Caco-2 (cell line): ENCODE measurements at regions not wholly inside any gene's neighbourhood (a gene's known extent, or its start where the extent isn't known, plus 50 kb on each side); places are given as distances from the start of the nearest gene placed in this dataset.

ENCODE experiments used
- BruUV-seq: library from RNA; stranded (reverse); fragments of 400-500 nt; replicated peaks from 2 replicates; lab custom pipeline; 2021; lab: Mats Ljungman, UMichigan
- CTCF ChIA-PET: fragments of 300-600 bp; sonication (Branson Sonifier 250); formaldehyde crosslinking; loops from one replicate; lab custom pipeline; 2022; ENCODE audit warnings: antibody characterized with exemption; lab: Charles Lee
- POLR2A ChIA-PET: fragments of 300-600 bp; sonication (Branson Sonifier 250); formaldehyde crosslinking; loops from one replicate; lab custom pipeline; 2022; ENCODE audit warnings: antibody characterized with exemption; lab: Charles Lee
- DNase-seq, 2 experiments: peaks; one replicate each; pipeline versions ENCODE4 v3.0.0 to v3.0.0-alpha.2; 2020 to 2022
- H3K27me3 ChIP-seq: replicated peaks from 2 replicates; pipeline ENCODE4 v1.6.0; 2011; ENCODE audit warnings: low read length; ENCODE audit not compliant: control insufficient read depth, insufficient read depth
- H3K36me3 ChIP-seq: 2 replicates; pipeline ENCODE4 v1.5.1; 2011; ENCODE audit warnings: low read length; ENCODE audit not compliant: control insufficient read depth, insufficient read depth
- H3K4me1 ChIP-seq: fragments of 250-450 bp; sonication (Bioruptor Pico); 2 replicates; pipeline ENCODE4 v1.5.1; 2020; ENCODE audit warnings: mild to moderate bottlenecking
- H3K4me3 ChIP-seq: 2 replicates; pipeline ENCODE4 v1.5.1; 2011; ENCODE audit warnings: low read depth, mild to moderate bottlenecking, control low read depth, low read length
- H3K9me3 ChIP-seq: fragments of 250-450 bp; sonication (Bioruptor Pico); 2 replicates; pipeline ENCODE4 v1.5.1; 2020; ENCODE audit warnings: mild to moderate bottlenecking, moderate library complexity
- H3K27ac Mint-ChIP-seq: one replicate; pipeline ENCODE4 v1.8.0; 2022; ENCODE audit warnings: mixed read lengths; ENCODE audit not compliant: unreplicated experiment
- H3K27me3 Mint-ChIP-seq: one replicate; pipeline ENCODE4 v1.8.0; 2022; ENCODE audit warnings: mixed read lengths; ENCODE audit not compliant: insufficient read depth, unreplicated experiment
- H3K36me3 Mint-ChIP-seq: one replicate; pipeline ENCODE4 v1.8.0; 2022; ENCODE audit warnings: mild to moderate bottlenecking, mixed read lengths; ENCODE audit not compliant: insufficient read depth, unreplicated experiment
- H3K4me1 Mint-ChIP-seq: one replicate; pipeline ENCODE4 v1.8.0; 2022; ENCODE audit warnings: low read depth, mixed read lengths; ENCODE audit not compliant: unreplicated experiment
- H3K4me3 Mint-ChIP-seq: one replicate; pipeline ENCODE4 v1.8.0; 2022; ENCODE audit warnings: mild to moderate bottlenecking, moderate library complexity, mixed read lengths; ENCODE audit not compliant: unreplicated experiment
- H3K9me3 Mint-ChIP-seq: one replicate; pipeline ENCODE4 v1.8.0; 2022; ENCODE audit warnings: mixed read lengths; ENCODE audit not compliant: unreplicated experiment
- intact Hi-C: fragments of 100-400 bp; cut with micrococcal nuclease; formaldehyde crosslinking; loops from one replicate; pipeline ENCODE4 v1.10.0; 2022; ENCODE audit not compliant: unreplicated experiment
- TF ChIP-seq, protein P1 (sequence below), 2 experiments: fragments of 200-600 bp in 1 of 2; IDR thresholded peaks; 1 replicate in 1 of 2; 2 replicates in 1 of 2; pipeline versions ENCODE4 v1.5.1 to v1.8.0; 2011 to 2022; ENCODE audit warnings: antibody characterized with exemption in 1 of 2, control low read depth in 1 of 2, inconsistent platforms in 1 of 2, low read depth in 1 of 2, low read length in 1 of 2, mild to moderate bottlenecking in 1 of 2, moderate library complexity in 1 of 2; ENCODE audit not compliant: insufficient read depth in 1 of 2, severe bottlenecking in 1 of 2, unreplicated experiment in 1 of 2

DNA sequence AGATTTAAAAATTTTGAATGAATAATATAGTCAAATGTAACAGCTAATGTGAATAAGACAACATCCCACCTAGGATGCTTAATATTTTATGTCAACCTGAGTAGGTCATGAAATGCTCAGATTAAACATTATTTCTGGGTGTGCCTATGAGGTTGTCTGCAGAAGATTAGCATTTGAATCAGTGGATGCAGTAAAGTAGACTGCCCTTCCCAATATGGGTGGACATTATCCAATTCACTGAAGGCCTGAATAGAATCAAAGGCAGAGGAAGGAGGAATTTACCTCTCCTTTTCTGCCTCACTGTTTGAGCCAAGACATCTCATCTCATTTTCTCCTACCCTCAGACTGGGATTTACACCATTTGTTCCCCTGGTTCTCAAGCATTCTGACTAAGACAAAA lies 1582.3 kb downstream of the EFNA5 start:
- POLR2A ChIA-PET: no interaction called here
- Histone ChIP-seq H3K4me3 (no peak overlapping the region), H3K36me3 (no peaks in the 10 kb centered on the region), H3K27me3 (no peaks in the 10 kb centered on the region), H3K9me3 (no peaks in the 10 kb centered on the region), H3K4me1 (no peaks in the 10 kb centered on the region)
- Mint-ChIP-seq H3K27me3 (peaks cover 3% of the 10 kb centered on the region), H3K36me3 (no peaks in the 10 kb centered on the region), H3K4me3 (no peak overlapping the region), H3K9me3 (no peaks in the 10 kb centered on the region), H3K27ac (no peak overlapping the region), H3K4me1 (no peaks in the 10 kb centered on the region)
- no peak for DNase-seq
- BruUV-seq: no TSS peak
- intact Hi-C loops: no loop called here
- TF ChIP-seq, protein P1, sequence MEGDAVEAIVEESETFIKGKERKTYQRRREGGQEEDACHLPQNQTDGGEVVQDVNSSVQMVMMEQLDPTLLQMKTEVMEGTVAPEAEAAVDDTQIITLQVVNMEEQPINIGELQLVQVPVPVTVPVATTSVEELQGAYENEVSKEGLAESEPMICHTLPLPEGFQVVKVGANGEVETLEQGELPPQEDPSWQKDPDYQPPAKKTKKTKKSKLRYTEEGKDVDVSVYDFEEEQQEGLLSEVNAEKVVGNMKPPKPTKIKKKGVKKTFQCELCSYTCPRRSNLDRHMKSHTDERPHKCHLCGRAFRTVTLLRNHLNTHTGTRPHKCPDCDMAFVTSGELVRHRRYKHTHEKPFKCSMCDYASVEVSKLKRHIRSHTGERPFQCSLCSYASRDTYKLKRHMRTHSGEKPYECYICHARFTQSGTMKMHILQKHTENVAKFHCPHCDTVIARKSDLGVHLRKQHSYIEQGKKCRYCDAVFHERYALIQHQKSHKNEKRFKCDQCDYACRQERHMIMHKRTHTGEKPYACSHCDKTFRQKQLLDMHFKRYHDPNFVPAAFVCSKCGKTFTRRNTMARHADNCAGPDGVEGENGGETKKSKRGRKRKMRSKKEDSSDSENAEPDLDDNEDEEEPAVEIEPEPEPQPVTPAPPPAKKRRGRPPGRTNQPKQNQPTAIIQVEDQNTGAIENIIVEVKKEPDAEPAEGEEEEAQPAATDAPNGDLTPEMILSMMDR (IDR thresholded peaks at IDR 0.05; ENCODE audit: insufficient read depth in 1 of 2, low read depth in 1 of 2, low read length in 1 of 2, severe bottlenecking in 1 of 2, unreplicated experiment in 1 of 2): no peak
- CTCF ChIA-PET: no interaction called here

DNA sequence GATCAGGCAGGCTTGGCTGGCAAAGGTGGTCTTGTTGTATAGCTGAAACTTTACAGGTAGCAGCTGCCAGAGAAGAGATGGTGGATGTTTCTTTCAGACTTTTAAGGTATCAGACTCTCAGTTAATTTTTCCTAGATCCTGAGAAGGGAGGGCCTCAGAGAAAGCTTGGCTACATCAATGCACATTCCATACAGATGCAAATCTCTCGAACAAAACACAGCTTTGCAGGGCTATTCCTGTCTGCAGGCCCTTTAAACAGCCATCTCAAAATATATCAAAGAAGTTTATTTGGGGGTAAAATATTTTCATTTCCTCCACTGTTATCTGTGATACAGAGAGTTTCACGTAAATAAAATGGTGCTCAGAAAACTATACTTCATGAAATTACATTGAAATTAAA lies 1584.4 kb downstream of the EFNA5 start:
- Histone ChIP-seq H3K27me3 (no peaks in the 10 kb centered on the region), H3K9me3 (no peaks in the 10 kb centered on the region), H3K36me3 (no peaks in the 10 kb centered on the region), H3K4me1 (no peaks in the 10 kb centered on the region), H3K4me3 (no peak overlapping the region)
- no peaks in the 10 kb centered on the region for H3K4me1 Mint-ChIP-seq
- no peak overlapping the region for H3K4me3 Mint-ChIP-seq
- TF ChIP-seq, protein P1 (IDR thresholded peaks at IDR 0.05; ENCODE audit: insufficient read depth in 1 of 2, low read depth in 1 of 2, low read length in 1 of 2, severe bottlenecking in 1 of 2, unreplicated experiment in 1 of 2): no peak
- no TSS peak for BruUV-seq
- no peaks in the 10 kb centered on the region for H3K9me3 Mint-ChIP-seq
- peaks cover 3% of the 10 kb centered on the region for H3K27me3 Mint-ChIP-seq
- H3K27ac Mint-ChIP-seq: no peak overlapping the region
- CTCF ChIA-PET: no interaction called here
- no peak for DNase-seq
- intact Hi-C loops: no loop called here
- POLR2A ChIA-PET: no interaction called here
- no peaks in the 10 kb centered on the region for H3K36me3 Mint-ChIP-seq

DNA sequence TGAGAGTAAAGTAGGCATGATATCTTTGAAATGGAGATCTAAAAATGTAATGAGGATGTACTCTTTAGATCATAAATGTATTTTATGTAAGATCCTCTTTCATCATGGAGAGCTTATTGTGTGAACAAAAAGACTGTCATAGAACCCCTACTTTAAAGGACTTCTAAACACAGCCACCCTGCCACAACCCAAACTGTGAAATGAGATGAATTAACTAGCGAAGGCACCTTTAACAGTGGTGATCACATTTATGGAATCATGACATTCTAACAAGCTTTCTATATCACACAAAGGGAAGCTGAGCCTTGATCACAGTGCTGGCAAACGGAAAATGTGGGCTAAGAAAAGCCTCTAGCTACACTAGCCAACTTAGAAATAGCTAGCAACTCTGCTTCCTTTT lies 1585.2 kb downstream of the EFNA5 start:
- no peaks in the 10 kb centered on the region for H3K4me1 Mint-ChIP-seq
- no peak overlapping the region for H3K4me3 Mint-ChIP-seq
- TF ChIP-seq, protein P1 (IDR thresholded peaks at IDR 0.05; ENCODE audit: insufficient read depth in 1 of 2, low read depth in 1 of 2, low read length in 1 of 2, severe bottlenecking in 1 of 2, unreplicated experiment in 1 of 2): no peak
- H3K36me3 Mint-ChIP-seq: no peaks in the 10 kb centered on the region
- H3K27ac Mint-ChIP-seq: no peak overlapping the region
- no TSS peak for BruUV-seq
- no peaks in the 10 kb centered on the region for H3K27me3 ChIP-seq
- CTCF ChIA-PET: no interaction called here
- no peaks in the 10 kb centered on the region for H3K4me1 ChIP-seq
- intact Hi-C loops: no loop called here
- no peaks in the 10 kb centered on the region for H3K9me3 Mint-ChIP-seq
- H3K27me3 Mint-ChIP-seq: peaks cover 3% of the 10 kb centered on the region
- H3K36me3 ChIP-seq: no peaks in the 10 kb centered on the region
- H3K4me3 ChIP-seq: no peak overlapping the region
- H3K9me3 ChIP-seq: no peaks in the 10 kb centered on the region
- POLR2A ChIA-PET: no interaction called here
- no peak for DNase-seq
